Glutamatergic neuron (in vitro differentiated cells): ENCODE measurements at regions not wholly inside any gene's neighbourhood (a gene's known extent, or its start where the extent isn't known, plus 50 kb on each side); places are given as distances from the start of the nearest gene placed in this dataset.

Experiments used
- DNase-seq: peaks from one replicate; pipeline ENCODE4 v3.0.0; 2022
- H3K27ac Mint-ChIP-seq: one replicate; pipeline ENCODE4 v1.8.0; 2020; ENCODE audit warnings: mild to moderate bottlenecking, mixed read lengths, inconsistent platforms; ENCODE audit not compliant: unreplicated experiment
- H3K27me3 Mint-ChIP-seq: one replicate; pipeline ENCODE4 v1.8.0; 2020; ENCODE audit warnings: mild to moderate bottlenecking, moderate library complexity, mixed read lengths, inconsistent platforms; ENCODE audit not compliant: unreplicated experiment
- H3K36me3 Mint-ChIP-seq: one replicate; pipeline ENCODE4 v1.8.0; 2020; ENCODE audit warnings: mild to moderate bottlenecking, mixed read lengths, inconsistent platforms; ENCODE audit not compliant: unreplicated experiment
- H3K4me1 Mint-ChIP-seq: one replicate; pipeline ENCODE4 v1.8.0; 2020; ENCODE audit warnings: mild to moderate bottlenecking, low read depth, mixed read lengths, inconsistent platforms; ENCODE audit not compliant: unreplicated experiment
- H3K4me3 Mint-ChIP-seq: one replicate; pipeline ENCODE4 v1.8.0; 2020; ENCODE audit warnings: mild to moderate bottlenecking, mixed read lengths, inconsistent platforms; ENCODE audit not compliant: unreplicated experiment
- H3K9me3 Mint-ChIP-seq: one replicate; pipeline ENCODE4 v1.8.0; 2020; ENCODE audit warnings: mild to moderate bottlenecking, moderate library complexity, mixed read lengths, inconsistent platforms; ENCODE audit not compliant: unreplicated experiment
- CTCF ChIP-seq: fragments of 200-600 bp; sonication (generic); IDR thresholded peaks from one replicate; pipeline ENCODE4 v1.5.0; 2021; ENCODE audit not compliant: partially characterized antibody, unreplicated experiment

- no peak overlapping the region for H3K27ac Mint-ChIP-seq
- H3K4me1 Mint-ChIP-seq, result no peaks in the 10 kb centered on the region
- H3K36me3 Mint-ChIP-seq, result no peaks in the 10 kb centered on the region
- TF ChIP-seq CTCF, result no peak
- no peaks in the 10 kb centered on the region for H3K9me3 Mint-ChIP-seq
- DNase-seq, result no peak
- H3K27me3 Mint-ChIP-seq, result peaks cover under 1% of the 10 kb centered on the region
- H3K4me3 Mint-ChIP-seq, result no peak overlapping the region
These were observed 133.9 kb downstream of the UCHL1 start for GRCh38 chr4:41390661-41391060.

GRCh38 chr4:41391271-41391670 lies 134.5 kb downstream of the UCHL1 start:
- Mint-ChIP-seq H3K9me3 (no peaks in the 10 kb centered on the region), H3K36me3 (no peaks in the 10 kb centered on the region), H3K27ac (no peak overlapping the region), H3K4me3 (no peak overlapping the region), H3K27me3 (peaks cover 1% of the 10 kb centered on the region), H3K4me1 (no peaks in the 10 kb centered on the region)
- no peak for DNase-seq
- no peak for TF ChIP-seq CTCF

- H3K36me3 Mint-ChIP-seq, result no peaks in the 10 kb centered on the region
- H3K27me3 Mint-ChIP-seq, result peaks cover 1% of the 10 kb centered on the region
- no peaks in the 10 kb centered on the region for H3K9me3 Mint-ChIP-seq
- no peak for TF ChIP-seq CTCF
- no peak for DNase-seq
- no peak overlapping the region for H3K4me3 Mint-ChIP-seq
- no peak overlapping the region for H3K27ac Mint-ChIP-seq
- peaks cover 2% of the 10 kb centered on the region for H3K4me1 Mint-ChIP-seq
These were observed 137.8 kb downstream of the UCHL1 start for GRCh38 chr4:41394481-41394894.

GRCh38 chr4:41396214-41396613 lies 139.5 kb downstream of the UCHL1 start:
- Mint-ChIP-seq H3K27me3 (peaks cover 1% of the 10 kb centered on the region), H3K36me3 (no peaks in the 10 kb centered on the region), H3K27ac (no peak overlapping the region), H3K4me3 (no peak overlapping the region), H3K4me1 (peaks cover 2% of the 10 kb centered on the region), H3K9me3 (no peaks in the 10 kb centered on the region)
- DNase-seq, result no peak
- no peak for TF ChIP-seq CTCF

GRCh38 chr4:41396869-41397268 lies 140.1 kb downstream of the UCHL1 start:
- Mint-ChIP-seq H3K9me3 (no peaks in the 10 kb centered on the region), H3K27ac (no peak overlapping the region)
- no peak for TF ChIP-seq CTCF

More at GRCh38 chr4:41396869-41397268, 140.1 kb downstream of the UCHL1 start:
- Mint-ChIP-seq H3K4me3 (no peak overlapping the region), H3K4me1 (peaks cover 2% of the 10 kb centered on the region), H3K27me3 (peaks cover 1% of the 10 kb centered on the region), H3K36me3 (no peaks in the 10 kb centered on the region)
- DNase-seq, result no peak
